ENCODE measurements at regions not wholly inside any gene's neighbourhood (a gene's known extent, or its start where the extent isn't known, plus 50 kb on each side); places are given as distances from the start of the nearest gene placed in this dataset.

DNA sequence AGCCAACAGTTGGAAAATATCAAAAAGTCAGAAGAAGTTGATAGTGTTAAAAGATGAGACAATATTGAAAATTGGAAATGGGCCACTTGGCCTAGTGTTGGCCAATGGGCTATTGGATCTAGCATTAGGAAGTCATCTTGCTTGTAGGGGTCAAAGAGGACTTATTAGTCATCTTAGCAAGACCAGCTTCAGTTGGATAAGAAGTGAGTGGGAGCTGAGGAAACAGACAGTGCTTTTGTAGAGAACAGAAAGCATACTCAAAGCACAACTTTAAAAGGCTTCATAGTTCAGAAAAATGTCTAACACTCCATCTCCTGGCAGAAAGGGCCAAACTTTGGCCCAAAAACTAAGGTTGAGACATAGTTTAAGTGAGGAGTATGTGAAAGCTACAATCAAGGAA lies 139.9 kb upstream of the PKN2 start:
- TF ChIP-seq, protein P1, sequence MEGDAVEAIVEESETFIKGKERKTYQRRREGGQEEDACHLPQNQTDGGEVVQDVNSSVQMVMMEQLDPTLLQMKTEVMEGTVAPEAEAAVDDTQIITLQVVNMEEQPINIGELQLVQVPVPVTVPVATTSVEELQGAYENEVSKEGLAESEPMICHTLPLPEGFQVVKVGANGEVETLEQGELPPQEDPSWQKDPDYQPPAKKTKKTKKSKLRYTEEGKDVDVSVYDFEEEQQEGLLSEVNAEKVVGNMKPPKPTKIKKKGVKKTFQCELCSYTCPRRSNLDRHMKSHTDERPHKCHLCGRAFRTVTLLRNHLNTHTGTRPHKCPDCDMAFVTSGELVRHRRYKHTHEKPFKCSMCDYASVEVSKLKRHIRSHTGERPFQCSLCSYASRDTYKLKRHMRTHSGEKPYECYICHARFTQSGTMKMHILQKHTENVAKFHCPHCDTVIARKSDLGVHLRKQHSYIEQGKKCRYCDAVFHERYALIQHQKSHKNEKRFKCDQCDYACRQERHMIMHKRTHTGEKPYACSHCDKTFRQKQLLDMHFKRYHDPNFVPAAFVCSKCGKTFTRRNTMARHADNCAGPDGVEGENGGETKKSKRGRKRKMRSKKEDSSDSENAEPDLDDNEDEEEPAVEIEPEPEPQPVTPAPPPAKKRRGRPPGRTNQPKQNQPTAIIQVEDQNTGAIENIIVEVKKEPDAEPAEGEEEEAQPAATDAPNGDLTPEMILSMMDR (IDR thresholded peaks at IDR 0.05), result no peak
- TF ChIP-seq ZFX (IDR thresholded peaks at IDR 0.05; ENCODE audit: borderline replicate concordance), result no peak
